IMR-90 (cell line): ENCODE measurements at regions not wholly inside any gene's neighbourhood (a gene's known extent, or its start where the extent isn't known, plus 50 kb on each side); places are given as distances from the start of the nearest gene placed in this dataset.
A peak's percentile ranks its signal among the peaks of the same experiment; 100 is the strongest.

Source experiments
- ATAC-seq: fragments of 200-7000 bp; cut with Tn5 transposase; 2 replicates; pipeline ENCODE4 v1.9.1; 2020; ENCODE audit warnings: low read depth, mild to moderate bottlenecking, moderate library complexity
- BruUV-seq: library from RNA; stranded (reverse); fragments of 400-500 nt; replicated peaks from 2 replicates; lab custom pipeline; 2021; lab: Mats Ljungman, UMichigan
- CTCF ChIA-PET: fragments of 300-600 bp; formaldehyde crosslinking; extraction: SDS; loops from one replicate; lab custom pipeline; 2021; ENCODE audit warnings: antibody characterized with exemption; lab: Yijun Ruan, JAX
- POLR2A ChIA-PET: fragments of 300-600 bp; sonication (Branson Sonifier 250); formaldehyde crosslinking; loops from one replicate; lab custom pipeline; 2022; ENCODE audit warnings: antibody characterized with exemption; ENCODE audit not compliant: unreplicated experiment; lab: Charles Lee
- DNase-seq: peaks from one replicate; pipeline ENCODE4 v3.0.0; 2013
- H2AFZ ChIP-seq: replicated peaks from 2 replicates; pipeline ENCODE3; 2013; ENCODE audit warnings: low read length, mild to moderate bottlenecking; ENCODE audit not compliant: poor library complexity
- H2AK5ac ChIP-seq: 2 replicates; pipeline ENCODE4 v1.6.1; 2013; ENCODE audit warnings: low read depth, low read length, inconsistent platforms
- H2AK9ac ChIP-seq: replicated peaks from 2 replicates; pipeline ENCODE3; 2013; ENCODE audit warnings: mild to moderate bottlenecking, low read depth, low read length, moderate library complexity; ENCODE audit not compliant: poor library complexity
- H2BK120ac ChIP-seq: 2 replicates; pipeline ENCODE4 v1.6.1; 2013; ENCODE audit warnings: low read depth, low read length, inconsistent platforms
- H2BK15ac ChIP-seq: 3 replicates; pipeline ENCODE4 v1.6.1; 2013; ENCODE audit warnings: low read depth, low read length, inconsistent platforms
- H2BK20ac ChIP-seq: 2 replicates; pipeline ENCODE4 v1.6.1; 2013; ENCODE audit warnings: low read depth, mild to moderate bottlenecking, inconsistent platforms, low read length, moderate library complexity
- H2BK5ac ChIP-seq: 2 replicates; pipeline ENCODE4 v1.6.1; 2013; ENCODE audit warnings: mild to moderate bottlenecking, low read depth, low read length, inconsistent platforms; ENCODE audit not compliant: poor library complexity, severe bottlenecking
- H3K14ac ChIP-seq: replicated peaks from 2 replicates; pipeline ENCODE4 v1.6.1; 2013; ENCODE audit warnings: low read depth, low read length, inconsistent platforms
- H3K18ac ChIP-seq: 2 replicates; pipeline ENCODE4 v1.6.1; 2013; ENCODE audit warnings: low read depth, low read length, control low read depth
- H3K23ac ChIP-seq: 2 replicates; pipeline ENCODE4 v1.6.1; 2013; ENCODE audit warnings: low read depth, low read length, inconsistent platforms
- H3K27ac ChIP-seq: 2 replicates; pipeline ENCODE4 v1.5.1; 2013; ENCODE audit warnings: mild to moderate bottlenecking, control low read depth, low read length; ENCODE audit not compliant: insufficient read depth
- H3K27me3 ChIP-seq: 2 replicates; pipeline ENCODE4 v1.6.1; 2013; ENCODE audit warnings: low read length; ENCODE audit not compliant: control insufficient read depth, insufficient read depth
- H3K36me3 ChIP-seq: 2 replicates; pipeline ENCODE4 v1.6.1; 2013; ENCODE audit warnings: low read length, mixed read lengths; ENCODE audit not compliant: control insufficient read depth, insufficient read depth
- H3K4ac ChIP-seq: 2 replicates; pipeline ENCODE4 v1.6.1; 2013; ENCODE audit warnings: low read depth, low read length, inconsistent platforms
- H3K4me1 ChIP-seq: 2 replicates; pipeline ENCODE4 v1.6.1; 2013; ENCODE audit warnings: low read length, mixed read lengths; ENCODE audit not compliant: control insufficient read depth, insufficient read depth
- H3K4me2 ChIP-seq: 2 replicates; pipeline ENCODE4 v1.6.1; 2013; ENCODE audit warnings: low read depth, mild to moderate bottlenecking, control low read depth, low read length, moderate library complexity
- H3K4me3 ChIP-seq: 2 replicates; pipeline ENCODE4 v1.5.1; 2013; ENCODE audit warnings: low read depth, mild to moderate bottlenecking, control low read depth, low read length, moderate library complexity; ENCODE audit not compliant: insufficient read depth
- H3K56ac ChIP-seq: 2 replicates; pipeline ENCODE4 v1.6.1; 2013; ENCODE audit warnings: low read length, inconsistent platforms; ENCODE audit not compliant: insufficient read depth; ENCODE audit errors: extremely low read depth
- H3K79me1 ChIP-seq, 2 experiments: 2 replicates each; pipeline ENCODE4 v1.6.1; 2013; ENCODE audit warnings: low read length in 2 of 2, inconsistent platforms in 1 of 2, low read depth in 1 of 2
- H3K9ac ChIP-seq: 2 replicates; pipeline ENCODE4 v1.6.1; 2013; ENCODE audit warnings: low read depth, low read length, control low read depth
- H3K9me1 ChIP-seq: 2 replicates; pipeline ENCODE4 v1.6.1; 2013; ENCODE audit warnings: low read length, inconsistent platforms; ENCODE audit not compliant: insufficient read depth
- H3K9me3 ChIP-seq: 2 replicates; pipeline ENCODE4 v1.6.1; 2013; ENCODE audit warnings: low read length; ENCODE audit not compliant: control insufficient read depth, insufficient read depth
- H4K20me1 ChIP-seq: 2 replicates; pipeline ENCODE4 v1.6.1; 2013; ENCODE audit warnings: low read length, inconsistent platforms; ENCODE audit not compliant: insufficient read depth
- H4K5ac ChIP-seq: 2 replicates; pipeline ENCODE4 v1.6.1; 2013; ENCODE audit warnings: mild to moderate bottlenecking, low read depth, low read length, control low read depth
- H4K8ac ChIP-seq, 2 experiments: 2 replicates each; pipeline ENCODE4 v1.6.1; 2013; ENCODE audit warnings: low read depth in 2 of 2, low read length in 2 of 2, control low read depth in 1 of 2, inconsistent platforms in 1 of 2
- H4K91ac ChIP-seq: 2 replicates; pipeline ENCODE4 v1.6.1; 2013; ENCODE audit warnings: low read depth, low read length, inconsistent platforms; ENCODE audit not compliant: insufficient read depth
- BHLHE40 ChIP-seq: fragments of 150-350 bp; IDR thresholded peaks from 2 replicates; pipeline ENCODE4 v1.6.1; 2016; ENCODE audit warnings: mild to moderate bottlenecking, low read depth, low read length
- CEBPB ChIP-seq: IDR thresholded peaks from 2 replicates; pipeline ENCODE4 v1.6.1; 2012; ENCODE audit warnings: low read depth, low read length, improper control_type of control experiment
- CHD1 ChIP-seq: IDR thresholded peaks from 2 replicates; pipeline ENCODE4 v1.6.1; 2012; ENCODE audit warnings: low read depth, low read length, improper control_type of control experiment
- ELK1 ChIP-seq: fragments of 150-350 bp; IDR thresholded peaks from 2 replicates; pipeline ENCODE4 v1.6.1; 2016; ENCODE audit warnings: low read depth, mild to moderate bottlenecking, low read length, moderate library complexity, borderline replicate concordance
- FOS ChIP-seq: fragments of 150-350 bp; IDR thresholded peaks from 2 replicates; pipeline ENCODE4 v1.6.1; 2016; ENCODE audit warnings: low read depth, low read length
- MAFK ChIP-seq: IDR thresholded peaks from 2 replicates; pipeline ENCODE4 v1.6.1; 2012; ENCODE audit warnings: low read depth, low read length, improper control_type of control experiment
- MAZ ChIP-seq: IDR thresholded peaks from 2 replicates; pipeline ENCODE4 v1.6.1; 2012; ENCODE audit warnings: low read depth, mild to moderate bottlenecking, low read length, improper control_type of control experiment, moderate library complexity, borderline replicate concordance
- MXI1 ChIP-seq: IDR thresholded peaks from 2 replicates; pipeline ENCODE4 v1.6.1; 2012; ENCODE audit warnings: low read depth, mild to moderate bottlenecking, low read length, moderate library complexity, borderline replicate concordance
- NFE2L2 ChIP-seq: fragments of 150-350 bp; IDR thresholded peaks from 2 replicates; pipeline ENCODE4 v1.6.1; 2016; ENCODE audit warnings: low read depth, mild to moderate bottlenecking, low read length
- POLR2A ChIP-seq: IDR thresholded peaks from 2 replicates; pipeline ENCODE4 v1.6.1; 2012; ENCODE audit warnings: mild to moderate bottlenecking, low read depth, low read length
- RAD21 ChIP-seq: IDR thresholded peaks from 2 replicates; pipeline ENCODE4 v1.6.1; 2012; ENCODE audit warnings: low read length, improper control_type of control experiment
- RCOR1 ChIP-seq: IDR thresholded peaks from 2 replicates; pipeline ENCODE4 v1.6.1; 2012; ENCODE audit warnings: mild to moderate bottlenecking, low read length, improper control_type of control experiment; ENCODE audit not compliant: insufficient replicate concordance
- RFX5 ChIP-seq: IDR thresholded peaks from 2 replicates; pipeline ENCODE4 v1.8.0; 2012; ENCODE audit warnings: low read depth, mild to moderate bottlenecking, low read length, moderate library complexity
- USF2 ChIP-seq: fragments of 150-350 bp; IDR thresholded peaks from 2 replicates; pipeline ENCODE4 v1.6.1; 2017; ENCODE audit warnings: mild to moderate bottlenecking, antibody characterized with exemption, low read length, low read depth
- WGBS, 2 experiments: methylation state at CpG; one replicate each; pipeline versions ENCODE4 v1.1.5 to v1.1.7; 2013; ENCODE audit warnings: missing lambda C conversion rate in 2 of 2; ENCODE audit not compliant: insufficient read length in 1 of 2; ENCODE audit errors: extremely low coverage in 2 of 2; 5-methylcytosine and 5-hydroxymethylcytosine counted together
- dilution Hi-C: fragments of 300-500 bp; cut with HindIII; formaldehyde crosslinking; loops from one replicate; pipeline ENCODE4 v1.14.3; 2018; ENCODE audit warnings: low sequenced_read_pairs; ENCODE audit not compliant: unreplicated experiment
- in situ Hi-C: fragments of 300-500 bp; cut with MboI; formaldehyde crosslinking; loops from 3 replicates; pipeline ENCODE4 v1.14.3; 2019; ENCODE audit warnings: low sequenced_read_pairs, inconsistent platforms, mixed read lengths
- intact Hi-C: fragments of 100-400 bp; cut with micrococcal nuclease; formaldehyde crosslinking; loops from 2 replicates; pipeline ENCODE4 v1.10.0; 2022

- H4K8ac ChIP-seq = no peak overlapping the region
- H2AFZ ChIP-seq = no peak overlapping the region
- H3K9ac ChIP-seq = no peak overlapping the region
- dilution Hi-C loops (no loop called here), intact Hi-C loops (no loop called here), in situ Hi-C loops (no loop called here)
- no peak overlapping the region for H3K56ac ChIP-seq
- no TSS peak for BruUV-seq
- H3K18ac ChIP-seq = no peak overlapping the region
- no peaks in the 10 kb centered on the region for H3K36me3 ChIP-seq
- no CpG with 5 or more reads among the region's 3 CpGs for WGBS, 2 experiments
- ChIA-PET CTCF (no interaction called here), POLR2A (interaction anchor here (0.6 kb wide), 1 partner anchor 594 kb away, joined by 3 read pairs; no protein-coding TSS in a partner anchor)
- no peak overlapping the region for H4K5ac ChIP-seq
- no peak overlapping the region for H2BK15ac ChIP-seq
- peak overlapping the region; percentile 63; the same call in 1 of the 2 replicates for H3K4me2 ChIP-seq
- H3K4me3 ChIP-seq = no peak overlapping the region
- no peak overlapping the region for H2AK5ac ChIP-seq
- H3K4me1 ChIP-seq = peaks cover 2% of the 10 kb centered on the region; the same call in 1 of the 2 replicates
- H3K4ac ChIP-seq = no peak overlapping the region
- TF ChIP-seq USF2 (no peak), RCOR1 (no peak), MAFK (no peak), FOS (no peak), RFX5 (no peak), ELK1 (no peak), POLR2A (no peak), CHD1 (no peak), MXI1 (no peak), NFE2L2 (no peak), MAZ (no peak), BHLHE40 (no peak), CEBPB (no peak), RAD21 (no peak)
- H2BK5ac ChIP-seq = no peak overlapping the region
- H4K20me1 ChIP-seq = no peaks in the 10 kb centered on the region
- H3K9me1 ChIP-seq = no peaks in the 10 kb centered on the region
- ATAC-seq = peak; percentile 71
- H3K9me3 ChIP-seq = no peaks in the 10 kb centered on the region
- H3K27ac ChIP-seq = no peak overlapping the region
- no peak overlapping the region for H3K14ac ChIP-seq
- no peaks in the 10 kb centered on the region for H3K27me3 ChIP-seq
- H3K79me1 ChIP-seq = no peaks in the 10 kb centered on the region
- no peak overlapping the region for H2BK120ac ChIP-seq
- no peak overlapping the region for H2BK20ac ChIP-seq
- no peak overlapping the region for H4K91ac ChIP-seq
- H2AK9ac ChIP-seq = no peak overlapping the region
- H3K23ac ChIP-seq = no peak overlapping the region
- peak; percentile 58 for DNase-seq
Observed at GRCh38 chr4:126209147-126209546, 894.4 kb downstream of the FAT4 start.
